GM12864 (cell line): ENCODE measurements at regions not wholly inside any gene's neighbourhood (a gene's known extent, or its start where the extent isn't known, plus 50 kb on each side); places are given as distances from the start of the nearest gene placed in this dataset.

ENCODE experiments used
- DNase-seq: peaks from one replicate; pipeline ENCODE4 v3.0.0-alpha.2; 2011; ENCODE audit warnings: low read depth
- H3K4me3 ChIP-seq: 2 replicates; pipeline ENCODE4 v1.5.1; 2011; ENCODE audit warnings: mild to moderate bottlenecking, low read depth, low read length, control low read depth
- CTCF ChIP-seq: IDR thresholded peaks from 2 replicates; pipeline ENCODE4 v1.5.1; 2011; ENCODE audit warnings: low read depth, mild to moderate bottlenecking, moderate library complexity, low read length, control low read depth, inconsistent platforms; ENCODE audit errors: missing control alignments

GRCh38 chr7:25913598-25914224 is 238.3 kb upstream of the NFE2L3 start:
- no peak overlapping the region for H3K4me3 ChIP-seq
- no peak for TF ChIP-seq CTCF
- DNase-seq: no peak

GRCh38 chr7:25918731-25919130 is 233.3 kb upstream of the NFE2L3 start:
- no peak overlapping the region for H3K4me3 ChIP-seq
- DNase-seq: no peak
- TF ChIP-seq CTCF: no peak

GRCh38 chr7:25922296-25922695 is 229.7 kb upstream of the NFE2L3 start:
- no peak for TF ChIP-seq CTCF

GRCh38 chr7:25923741-25924460 is 228.1 kb upstream of the NFE2L3 start:
- no peak overlapping the region for H3K4me3 ChIP-seq
- TF ChIP-seq CTCF: no peak
- DNase-seq: no peak

More at GRCh38 chr7:25922296-25922695, 229.7 kb upstream of the NFE2L3 start:
- no peak overlapping the region for H3K4me3 ChIP-seq
- no peak for DNase-seq

GRCh38 chr7:25926009-25926408 is 226.0 kb upstream of the NFE2L3 start:
- no peak for DNase-seq
- TF ChIP-seq CTCF: no peak
- no peak overlapping the region for H3K4me3 ChIP-seq

GRCh38 chr7:25926451-25926850 is 225.5 kb upstream of the NFE2L3 start:
- DNase-seq: no peak
- no peak for TF ChIP-seq CTCF
- H3K4me3 ChIP-seq: no peak overlapping the region
